NT2/D1 (cell line): ENCODE measurements at regions not wholly inside any gene's neighbourhood (a gene's known extent, or its start where the extent isn't known, plus 50 kb on each side); places are given as distances from the start of the nearest gene placed in this dataset.

ENCODE experiments used
- YY1 ChIP-seq: IDR thresholded peaks from 2 replicates; pipeline ENCODE4 v1.6.1; 2011; ENCODE audit not compliant: insufficient read length, insufficient read depth
- ZNF274 ChIP-seq: IDR thresholded peaks from 2 replicates; pipeline ENCODE4 v1.6.1; 2011; ENCODE audit warnings: mild to moderate bottlenecking, low read depth, low read length

DNA sequence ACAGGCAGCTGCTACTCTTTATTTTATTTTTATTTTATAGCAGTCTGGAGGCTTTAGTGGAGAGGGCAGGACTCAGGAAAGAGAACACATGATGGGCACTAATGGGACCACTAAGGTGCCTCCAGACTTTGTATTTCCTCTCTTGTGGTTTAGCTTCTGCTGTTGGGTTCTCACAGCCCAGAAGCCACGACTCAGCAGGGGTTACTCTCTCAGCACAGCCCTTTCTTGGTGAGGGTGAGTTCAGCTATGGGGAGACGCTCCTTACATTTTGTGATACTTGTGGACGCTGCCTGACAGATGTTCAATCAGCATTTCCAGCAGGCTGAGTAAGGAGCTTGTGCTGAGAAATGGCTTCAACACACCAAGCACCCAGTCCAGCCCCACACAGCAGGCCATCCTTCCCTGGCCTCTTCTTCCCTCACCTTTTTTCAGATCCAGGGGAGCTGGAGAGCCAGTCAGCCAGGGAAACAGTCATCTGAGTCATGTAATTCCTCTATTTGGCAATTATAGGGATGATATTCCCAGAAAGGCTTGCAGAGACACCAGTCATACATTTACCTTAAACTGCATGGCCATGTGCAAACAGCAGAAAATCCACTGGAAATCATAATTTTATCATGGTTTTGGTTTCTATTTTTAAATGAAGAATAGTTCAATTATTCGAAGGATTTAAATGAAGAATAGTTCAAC is 53.2 kb upstream of the RAB3GAP2 start:
- TF ChIP-seq YY1 = no peak
- no peak for TF ChIP-seq ZNF274
